ENCODE measurements at regions not wholly inside any gene's neighbourhood (a gene's known extent, or its start where the extent isn't known, plus 50 kb on each side); places are given as distances from the start of the nearest gene placed in this dataset.

DNA sequence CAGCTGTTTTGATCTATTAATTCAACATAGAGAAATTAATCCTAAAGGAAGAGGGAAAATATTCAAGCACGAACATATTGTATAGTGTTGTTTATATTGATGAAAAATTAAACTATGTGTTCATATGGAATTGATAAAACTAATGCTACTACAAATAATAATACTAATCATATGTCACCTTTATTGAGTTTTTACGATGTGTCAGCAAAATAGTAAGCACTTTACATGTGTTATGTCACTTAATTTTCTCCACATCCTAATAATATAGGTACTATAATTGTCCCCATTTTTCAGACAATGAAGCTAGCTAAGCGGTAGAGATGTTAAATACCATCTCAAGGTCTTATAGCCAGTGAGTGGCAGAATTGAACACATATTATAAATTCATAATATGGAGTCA, 2008.5 kb upstream of the WWC1 start:
- TF ChIP-seq FOXK2 (IDR thresholded peaks at IDR 0.05) (no peak), GABPA (IDR thresholded peaks at IDR 0.05; ENCODE audit: low read depth) (no peak), EP300 (IDR thresholded peaks at IDR 0.05; ENCODE audit: borderline replicate concordance in 1 of 2, control insufficient read depth in 1 of 2, low read depth in 2 of 2, low read length in 2 of 2) (no peak), NFXL1 (IDR thresholded peaks at IDR 0.05; ENCODE audit: borderline replicate concordance) (no peak), TCF7 (IDR thresholded peaks at IDR 0.05; ENCODE audit: borderline replicate concordance) (no peak), EED (IDR thresholded peaks at IDR 0.05; ENCODE audit: low read depth) (no peak), SPI1 (IDR thresholded peaks at IDR 0.05; ENCODE audit: borderline replicate concordance, insufficient read depth, low read depth, low read length) (no peak), SIN3A (IDR thresholded peaks at IDR 0.05; ENCODE audit: low read depth, low read length) (no peak), MXI1 (IDR thresholded peaks at IDR 0.05; ENCODE audit: low read depth, low read length) (no peak), POLR2A (IDR thresholded peaks at IDR 0.05; ENCODE audit: low read depth, low read length) (no peak)
- TF ChIP-seq, protein P1, sequence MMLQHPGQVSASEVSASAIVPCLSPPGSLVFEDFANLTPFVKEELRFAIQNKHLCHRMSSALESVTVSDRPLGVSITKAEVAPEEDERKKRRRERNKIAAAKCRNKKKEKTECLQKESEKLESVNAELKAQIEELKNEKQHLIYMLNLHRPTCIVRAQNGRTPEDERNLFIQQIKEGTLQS (IDR thresholded peaks at IDR 0.05; ENCODE audit: borderline replicate concordance, extremely low read depth, low read depth, low read length): no peak
- TF ChIP-seq, protein P2, sequence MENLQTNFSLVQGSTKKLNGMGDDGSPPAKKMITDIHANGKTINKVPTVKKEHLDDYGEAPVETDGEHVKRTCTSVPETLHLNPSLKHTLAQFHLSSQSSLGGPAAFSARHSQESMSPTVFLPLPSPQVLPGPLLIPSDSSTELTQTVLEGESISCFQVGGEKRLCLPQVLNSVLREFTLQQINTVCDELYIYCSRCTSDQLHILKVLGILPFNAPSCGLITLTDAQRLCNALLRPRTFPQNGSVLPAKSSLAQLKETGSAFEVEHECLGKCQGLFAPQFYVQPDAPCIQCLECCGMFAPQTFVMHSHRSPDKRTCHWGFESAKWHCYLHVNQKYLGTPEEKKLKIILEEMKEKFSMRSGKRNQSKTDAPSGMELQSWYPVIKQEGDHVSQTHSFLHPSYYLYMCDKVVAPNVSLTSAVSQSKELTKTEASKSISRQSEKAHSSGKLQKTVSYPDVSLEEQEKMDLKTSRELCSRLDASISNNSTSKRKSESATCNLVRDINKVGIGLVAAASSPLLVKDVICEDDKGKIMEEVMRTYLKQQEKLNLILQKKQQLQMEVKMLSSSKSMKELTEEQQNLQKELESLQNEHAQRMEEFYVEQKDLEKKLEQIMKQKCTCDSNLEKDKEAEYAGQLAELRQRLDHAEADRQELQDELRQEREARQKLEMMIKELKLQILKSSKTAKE (IDR thresholded peaks at IDR 0.05; ENCODE audit: low read depth, poor library complexity, severe bottlenecking): no peak
- TF ChIP-seq, protein P3, sequence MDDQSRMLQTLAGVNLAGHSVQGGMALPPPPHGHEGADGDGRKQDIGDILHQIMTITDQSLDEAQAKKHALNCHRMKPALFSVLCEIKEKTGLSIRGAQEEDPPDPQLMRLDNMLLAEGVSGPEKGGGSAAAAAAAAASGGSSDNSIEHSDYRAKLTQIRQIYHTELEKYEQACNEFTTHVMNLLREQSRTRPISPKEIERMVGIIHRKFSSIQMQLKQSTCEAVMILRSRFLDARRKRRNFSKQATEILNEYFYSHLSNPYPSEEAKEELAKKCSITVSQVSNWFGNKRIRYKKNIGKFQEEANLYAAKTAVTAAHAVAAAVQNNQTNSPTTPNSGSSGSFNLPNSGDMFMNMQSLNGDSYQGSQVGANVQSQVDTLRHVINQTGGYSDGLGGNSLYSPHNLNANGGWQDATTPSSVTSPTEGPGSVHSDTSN (IDR thresholded peaks at IDR 0.05; ENCODE audit: insufficient replicate concordance, low read depth, low read length): no peak

Measured in GM12878 (cell line).